Vagina (tissue), 2 donors: ENCODE measurements at regions not wholly inside any gene's neighbourhood (a gene's known extent, or its start where the extent isn't known, plus 50 kb on each side); places are given as distances from the start of the nearest gene placed in this dataset.

Experiments
- POLR2AphosphoS5 ChIP-seq, 2 donors: sonication (generic); formaldehyde crosslinking; IDR thresholded peaks; one replicate each; pipeline ENCODE4 v1.9.0; 2017; ENCODE audit warnings: antibody characterized with exemption in 2 of 2, mild to moderate bottlenecking in 2 of 2, low read depth in 1 of 2; ENCODE audit not compliant: insufficient read depth in 1 of 2
- TF ChIP-seq, protein P1 (sequence below), 3 experiments: fragments of 450-650 bp in 2 of 3; fragments of 200-600 bp in 1 of 3; sonication (generic) in 1 of 3; IDR thresholded peaks; one replicate each; pipeline ENCODE4 v1.5.1; 2017 to 2019; ENCODE audit warnings: antibody characterized with exemption in 3 of 3, mild to moderate bottlenecking in 2 of 3, moderate library complexity in 2 of 3

DNA sequence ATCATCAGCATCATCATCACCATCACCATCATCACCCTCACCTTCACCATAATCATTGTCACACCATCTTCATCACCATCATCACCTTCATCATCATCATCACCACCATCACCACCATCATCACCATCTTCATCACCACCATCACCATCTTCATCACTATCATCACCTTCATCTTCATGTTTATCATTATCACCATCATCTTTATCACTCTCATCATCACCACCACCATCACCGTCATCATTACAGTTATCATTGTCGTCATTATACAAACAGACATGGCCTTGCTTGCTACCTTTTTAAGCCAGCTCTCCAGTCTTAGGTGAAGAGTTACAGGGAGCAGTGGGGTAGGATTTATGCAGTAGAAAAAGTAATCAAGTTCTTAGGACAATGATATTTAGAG is 114.9 kb downstream of the IRF8 start:
- TF ChIP-seq, protein P1, sequence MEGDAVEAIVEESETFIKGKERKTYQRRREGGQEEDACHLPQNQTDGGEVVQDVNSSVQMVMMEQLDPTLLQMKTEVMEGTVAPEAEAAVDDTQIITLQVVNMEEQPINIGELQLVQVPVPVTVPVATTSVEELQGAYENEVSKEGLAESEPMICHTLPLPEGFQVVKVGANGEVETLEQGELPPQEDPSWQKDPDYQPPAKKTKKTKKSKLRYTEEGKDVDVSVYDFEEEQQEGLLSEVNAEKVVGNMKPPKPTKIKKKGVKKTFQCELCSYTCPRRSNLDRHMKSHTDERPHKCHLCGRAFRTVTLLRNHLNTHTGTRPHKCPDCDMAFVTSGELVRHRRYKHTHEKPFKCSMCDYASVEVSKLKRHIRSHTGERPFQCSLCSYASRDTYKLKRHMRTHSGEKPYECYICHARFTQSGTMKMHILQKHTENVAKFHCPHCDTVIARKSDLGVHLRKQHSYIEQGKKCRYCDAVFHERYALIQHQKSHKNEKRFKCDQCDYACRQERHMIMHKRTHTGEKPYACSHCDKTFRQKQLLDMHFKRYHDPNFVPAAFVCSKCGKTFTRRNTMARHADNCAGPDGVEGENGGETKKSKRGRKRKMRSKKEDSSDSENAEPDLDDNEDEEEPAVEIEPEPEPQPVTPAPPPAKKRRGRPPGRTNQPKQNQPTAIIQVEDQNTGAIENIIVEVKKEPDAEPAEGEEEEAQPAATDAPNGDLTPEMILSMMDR (IDR thresholded peaks at IDR 0.05), result no peak
- no peak for TF ChIP-seq POLR2AphosphoS5 (IDR thresholded peaks at IDR 0.05; ENCODE audit: insufficient read depth in 1 of 2, low read depth in 1 of 2)
